GM23248 (cell line): ENCODE measurements at regions not wholly inside any gene's neighbourhood (a gene's known extent, or its start where the extent isn't known, plus 50 kb on each side); places are given as distances from the start of the nearest gene placed in this dataset.

Experiments
- DNase-seq: peaks from one replicate; pipeline ENCODE4 v3.0.0-alpha.2; 2015
- H2AFZ ChIP-seq: fragments of 200-600 bp; sonication (generic); 2 replicates; pipeline ENCODE4 v1.6.1; 2016; ENCODE audit warnings: antibody characterized with exemption
- H3F3A ChIP-seq: fragments of 200-600 bp; sonication (generic); 2 replicates; pipeline ENCODE4 v1.6.1; 2016; ENCODE audit warnings: mild to moderate bottlenecking, antibody characterized with exemption, mixed run types; ENCODE audit not compliant: insufficient read depth
- H3K27ac ChIP-seq: fragments of 200-600 bp; sonication (generic); 2 replicates; pipeline ENCODE4 v1.5.1; 2016; ENCODE audit warnings: mild to moderate bottlenecking
- H3K27me3 ChIP-seq: fragments of 200-600 bp; sonication (generic); replicated peaks from 2 replicates; pipeline ENCODE4 v1.6.1; 2016; ENCODE audit warnings: mild to moderate bottlenecking; ENCODE audit not compliant: insufficient read depth
- H3K36me3 ChIP-seq: fragments of 200-600 bp; sonication (generic); 2 replicates; pipeline ENCODE4 v1.6.1; 2016; ENCODE audit warnings: low read depth, mild to moderate bottlenecking
- H3K4me1 ChIP-seq: fragments of 200-600 bp; sonication (generic); 2 replicates; pipeline ENCODE4 v1.6.1; 2016; ENCODE audit warnings: mild to moderate bottlenecking; ENCODE audit not compliant: insufficient read depth
- H3K4me2 ChIP-seq: fragments of 200-600 bp; sonication (generic); one replicate; pipeline ENCODE4 v1.6.1; 2016; ENCODE audit warnings: mild to moderate bottlenecking; ENCODE audit not compliant: unreplicated experiment
- H3K4me3 ChIP-seq: fragments of 200-600 bp; sonication (generic); 2 replicates; pipeline ENCODE4 v1.5.1; 2016; ENCODE audit warnings: mild to moderate bottlenecking
- H3K79me2 ChIP-seq: fragments of 200-600 bp; sonication (generic); 2 replicates; pipeline ENCODE4 v1.6.1; 2016; ENCODE audit warnings: mild to moderate bottlenecking; ENCODE audit not compliant: insufficient read depth
- H3K9ac ChIP-seq: fragments of 200-600 bp; sonication (generic); 2 replicates; pipeline ENCODE4 v1.6.1; 2016; ENCODE audit warnings: mild to moderate bottlenecking
- H3K9me2 ChIP-seq: fragments of 200-600 bp; sonication (generic); 2 replicates; pipeline ENCODE4 v1.6.1; 2016; ENCODE audit warnings: mixed run types, mild to moderate bottlenecking, moderate library complexity; ENCODE audit not compliant: insufficient read depth
- H3K9me3 ChIP-seq: fragments of 200-600 bp; sonication (generic); one replicate; pipeline ENCODE4 v1.6.1; 2017; ENCODE audit warnings: low read depth
- H4K20me1 ChIP-seq: fragments of 200-600 bp; sonication (generic); 2 replicates; pipeline ENCODE4 v1.6.0; 2016; ENCODE audit not compliant: insufficient read depth
- EZH2 ChIP-seq: fragments of 200-600 bp; sonication (generic); IDR thresholded peaks from 2 replicates; pipeline ENCODE4 v1.6.1; 2018; ENCODE audit warnings: antibody characterized with exemption, mild to moderate bottlenecking; ENCODE audit not compliant: insufficient read depth, poor library complexity, severe bottlenecking
- EZH2phosphoT487 ChIP-seq: fragments of 200-600 bp; sonication (generic); IDR thresholded peaks from 2 replicates; pipeline ENCODE4 v1.6.1; 2018; ENCODE audit warnings: antibody characterized with exemption, moderate library complexity, mild to moderate bottlenecking, low read depth; ENCODE audit not compliant: insufficient read depth
- WGBS, 2 experiments: methylation state at CpG; one replicate each; pipeline ENCODE4 v1.1.6; 2015 to 2017; ENCODE audit warnings: low lambda C conversion rate in 2 of 2, low coverage in 1 of 2; ENCODE audit errors: missing lambda C conversion rate in 2 of 2; 5-methylcytosine and 5-hydroxymethylcytosine counted together
- in situ Hi-C: fragments of 300-500 bp; cut with MboI; formaldehyde crosslinking; loops from 2 replicates; pipeline ENCODE4 v1.15.0; 2020

GRCh38 chr13:64753233-64754000 lies 2476.7 kb downstream of the PCDH9 start:
- H3K27ac ChIP-seq = no peak overlapping the region
- no peaks in the 10 kb centered on the region for H3F3A ChIP-seq
- no peak overlapping the region for H3K9ac ChIP-seq
- H3K79me2 ChIP-seq = no peaks in the 10 kb centered on the region
- H3K9me2 ChIP-seq = no peaks in the 10 kb centered on the region
- H4K20me1 ChIP-seq = no peaks in the 10 kb centered on the region
- no peaks in the 10 kb centered on the region for H3K4me1 ChIP-seq
- in situ Hi-C loops = no loop called here
- peak overlapping the region; percentile 24; the same call in 1 of the 2 replicates for H2AFZ ChIP-seq
- H3K4me3 ChIP-seq = no peak overlapping the region
- H3K4me2 ChIP-seq = no peak overlapping the region
- 19 to 29% methylated on average over 2 of the region's 2 CpGs for WGBS, 2 experiments
- no peaks in the 10 kb centered on the region for H3K9me3 ChIP-seq
- H3K27me3 ChIP-seq = no peaks in the 10 kb centered on the region
- TF ChIP-seq EZH2 (no peak), EZH2phosphoT487 (no peak)
- H3K36me3 ChIP-seq = no peaks in the 10 kb centered on the region
- peak; percentile 54 for DNase-seq

GRCh38 chr13:64749301-64749700 lies 2480.8 kb downstream of the PCDH9 start:
- in situ Hi-C loops = no loop called here
- TF ChIP-seq EZH2 = no peak
- no peak for TF ChIP-seq EZH2phosphoT487

GRCh38 chr13:64746845-64747244 lies 2483.3 kb downstream of the PCDH9 start:
- no peak overlapping the region for H2AFZ ChIP-seq
- in situ Hi-C loops = no loop called here
- 42 to 52% methylated on average over 2 of the region's 2 CpGs for WGBS, 2 experiments

More at GRCh38 chr13:64749301-64749700, 2480.8 kb downstream of the PCDH9 start:
- Histone ChIP-seq H3K4me2 (no peak overlapping the region), H2AFZ (no peak overlapping the region), H3K9ac (no peak overlapping the region), H3K36me3 (no peaks in the 10 kb centered on the region), H3K4me1 (no peaks in the 10 kb centered on the region), H3K27ac (no peak overlapping the region), H3K4me3 (no peak overlapping the region), H3F3A (no peaks in the 10 kb centered on the region), H3K9me2 (no peaks in the 10 kb centered on the region), H4K20me1 (no peaks in the 10 kb centered on the region), H3K79me2 (no peaks in the 10 kb centered on the region), H3K27me3 (no peaks in the 10 kb centered on the region), H3K9me3 (no peaks in the 10 kb centered on the region)
- 55 to 67% methylated on average over 4 of the region's 4 CpGs for WGBS, 2 experiments
- DNase-seq = no peak

GRCh38 chr13:64740493-64740892 lies 2489.6 kb downstream of the PCDH9 start:
- in situ Hi-C loops = no loop called here
- Histone ChIP-seq H3F3A (no peaks in the 10 kb centered on the region), H2AFZ (no peak overlapping the region)

More at GRCh38 chr13:64746845-64747244, 2483.3 kb downstream of the PCDH9 start:
- H3F3A ChIP-seq = no peaks in the 10 kb centered on the region
- H3K9ac ChIP-seq = no peak overlapping the region
- H3K4me1 ChIP-seq = no peaks in the 10 kb centered on the region
- no peak overlapping the region for H3K27ac ChIP-seq
- no peaks in the 10 kb centered on the region for H3K36me3 ChIP-seq
- no peak overlapping the region for H3K4me2 ChIP-seq
- TF ChIP-seq EZH2 (no peak), EZH2phosphoT487 (no peak)
- no peaks in the 10 kb centered on the region for H3K27me3 ChIP-seq
- no peaks in the 10 kb centered on the region for H3K79me2 ChIP-seq
- H3K4me3 ChIP-seq = no peak overlapping the region
- no peaks in the 10 kb centered on the region for H3K9me3 ChIP-seq
- H3K9me2 ChIP-seq = no peaks in the 10 kb centered on the region
- no peaks in the 10 kb centered on the region for H4K20me1 ChIP-seq
- DNase-seq = no peak

GRCh38 chr13:64725492-64725891 lies 2504.6 kb downstream of the PCDH9 start:
- no peak overlapping the region for H3K4me2 ChIP-seq
- no peaks in the 10 kb centered on the region for H3K36me3 ChIP-seq
- H3K4me3 ChIP-seq = no peak overlapping the region
- in situ Hi-C loops = no loop called here
- H3K9me2 ChIP-seq = no peaks in the 10 kb centered on the region
- H3K4me1 ChIP-seq = peaks cover 14% of the 10 kb centered on the region
- no peaks in the 10 kb centered on the region for H3K79me2 ChIP-seq
- TF ChIP-seq EZH2phosphoT487 (no peak), EZH2 (no peak)
- H3F3A ChIP-seq = peaks cover 7% of the 10 kb centered on the region; the same call in 1 of the 2 replicates
- H3K9ac ChIP-seq = no peak overlapping the region
- H3K27ac ChIP-seq = no peak overlapping the region
- H4K20me1 ChIP-seq = no peaks in the 10 kb centered on the region
- H3K9me3 ChIP-seq = no peaks in the 10 kb centered on the region
- 73 to 84% methylated on average over 7 of the region's 7 CpGs for WGBS, 2 experiments
- H3K27me3 ChIP-seq = no peaks in the 10 kb centered on the region
- H2AFZ ChIP-seq = no peak overlapping the region
- DNase-seq = no peak

More at GRCh38 chr13:64740493-64740892, 2489.6 kb downstream of the PCDH9 start:
- no peaks in the 10 kb centered on the region for H3K36me3 ChIP-seq
- no peaks in the 10 kb centered on the region for H3K27me3 ChIP-seq
- H4K20me1 ChIP-seq = no peaks in the 10 kb centered on the region
- H3K4me3 ChIP-seq = no peak overlapping the region
- no peak for DNase-seq
- H3K4me1 ChIP-seq = no peaks in the 10 kb centered on the region
- no peaks in the 10 kb centered on the region for H3K9me2 ChIP-seq
- no peak overlapping the region for H3K9ac ChIP-seq
- 30 to 31% methylated on average over 2 of the region's 2 CpGs for WGBS, 2 experiments
- no peak for TF ChIP-seq EZH2phosphoT487
- TF ChIP-seq EZH2 = no peak
- H3K79me2 ChIP-seq = no peaks in the 10 kb centered on the region
- H3K4me2 ChIP-seq = no peak overlapping the region
- no peak overlapping the region for H3K27ac ChIP-seq
- no peaks in the 10 kb centered on the region for H3K9me3 ChIP-seq
